A549 (cell line): ENCODE measurements at regions not wholly inside any gene's neighbourhood (a gene's known extent, or its start where the extent isn't known, plus 50 kb on each side); places are given as distances from the start of the nearest gene placed in this dataset.

Experiments
- ATAC-seq, 2 experiments: fragments of 200-7000 bp in 1 of 2; fragments of >200 bp in 1 of 2; cut with Nextera tagmentation in 1 of 2; cut with Tn5 transposase in 1 of 2; 3 replicates each; pipeline versions ENCODE4 v1.8.0 to v1.9.1; 2018 to 2020; ENCODE audit warnings: mild to moderate bottlenecking in 1 of 2, moderate library complexity in 1 of 2
- CTCF ChIA-PET: fragments of 300-600 bp; sonication (Branson Sonifier 250); formaldehyde crosslinking; extraction: SDS; loops from one replicate; lab custom pipeline; 2021; ENCODE audit warnings: antibody characterized with exemption, inconsistent platforms; lab: Yijun Ruan, JAX
- POLR2A ChIA-PET: fragments of 350-600 bp; formaldehyde crosslinking; extraction: SDS; loops from one replicate; lab custom pipeline; 2021; ENCODE audit warnings: antibody characterized with exemption, inconsistent platforms; lab: Yijun Ruan, JAX
- DNase-seq, 2 experiments: peaks; one replicate each; pipeline versions ENCODE4 v3.0.0 to v3.0.0-alpha.2; 2011 to 2016; ENCODE audit warnings: low read depth in 1 of 2, low spot score in 1 of 2
- FAIRE-seq: peaks from 2 replicates; lab custom pipeline; 2011; peaks lifted over from hg19 to GRCh38; lab: Jason Lieb, UNC
- H3K27ac ChIP-seq, 2 experiments: fragments of >200 bp; sonication (Bioruptor Twin); formaldehyde crosslinking; 3 replicates each; pipeline ENCODE4 v1.5.1; 2016 to 2017
- H3K4me1 ChIP-seq: fragments of >200 bp; sonication (Bioruptor Twin); formaldehyde crosslinking; 3 replicates; pipeline ENCODE4 v1.6.1; 2016
- H3K4me2 ChIP-seq: fragments of >200 bp; sonication (Bioruptor Twin); formaldehyde crosslinking; 3 replicates; pipeline ENCODE4 v1.6.1; 2016
- H3K4me3 ChIP-seq: fragments of >200 bp; sonication (Bioruptor Twin); formaldehyde crosslinking; 3 replicates; pipeline ENCODE4 v1.5.1; 2016
- H3K9me3 ChIP-seq: fragments of >200 bp; sonication (Bioruptor Twin); formaldehyde crosslinking; 3 replicates; pipeline ENCODE4 v1.6.1; 2016
- BHLHE40 ChIP-seq: IDR thresholded peaks from 2 replicates; pipeline ENCODE4 v1.6.1; 2012; ENCODE audit warnings: low read depth, low read length, inconsistent platforms
- CBX2 ChIP-seq: fragments of 200-600 bp; sonication (generic); IDR thresholded peaks from 2 replicates; pipeline ENCODE4 v1.6.1; 2016; ENCODE audit warnings: low read depth, mild to moderate bottlenecking, borderline replicate concordance
- CHD4 ChIP-seq: fragments of 200-600 bp; sonication (generic); IDR thresholded peaks from 2 replicates; pipeline ENCODE4 v1.6.1; 2016; ENCODE audit warnings: antibody characterized with exemption, mild to moderate bottlenecking, borderline replicate concordance
- EHMT2 ChIP-seq: fragments of 200-600 bp; sonication (generic); IDR thresholded peaks from 2 replicates; pipeline ENCODE4 v1.6.1; 2016; ENCODE audit warnings: antibody characterized with exemption, low read depth, mild to moderate bottlenecking, moderate library complexity
- ELK1 ChIP-seq: fragments of 150-350 bp; IDR thresholded peaks from 2 replicates; pipeline ENCODE4 v1.6.1; 2014; ENCODE audit warnings: low read depth, mild to moderate bottlenecking, low read length
- ESRRA ChIP-seq: fragments of 150-350 bp; IDR thresholded peaks from 2 replicates; pipeline ENCODE4 v1.6.1; 2014; ENCODE audit warnings: mild to moderate bottlenecking, low read length, borderline replicate concordance
- FOSB ChIP-seq: fragments of 250-450 bp; sonication (Bioruptor Pico); IDR thresholded peaks from 2 replicates; pipeline ENCODE4 v1.5.0; 2020; ENCODE audit warnings: mild to moderate bottlenecking, moderate library complexity
- FOXS1 ChIP-seq: fragments of 250-450 bp; sonication (Bioruptor Pico); IDR thresholded peaks from 2 replicates; pipeline ENCODE4 v1.5.0; 2020; ENCODE audit warnings: mild to moderate bottlenecking, moderate library complexity
- GATA3 ChIP-seq: IDR thresholded peaks from 2 replicates; pipeline ENCODE4 v1.6.1; 2012; ENCODE audit warnings: borderline replicate concordance
- HDAC2 ChIP-seq: fragments of 200-600 bp; sonication (generic); IDR thresholded peaks from 2 replicates; pipeline ENCODE4 v1.6.1; 2016
- HOXB13 ChIP-seq: fragments of 250-450 bp; sonication (Bioruptor Pico); IDR thresholded peaks from 2 replicates; pipeline ENCODE4 v1.5.0; 2020; ENCODE audit warnings: low read depth, mild to moderate bottlenecking, moderate library complexity
- MAFK ChIP-seq: fragments of 450-650 bp; IDR thresholded peaks from 2 replicates; pipeline ENCODE4 v1.6.1; 2014; ENCODE audit not compliant: partially characterized antibody
- MYC ChIP-seq: IDR thresholded peaks from 2 replicates; pipeline ENCODE4 v1.6.1; 2012; ENCODE audit warnings: mild to moderate bottlenecking, inconsistent platforms, low read length, improper control_type of control experiment, borderline replicate concordance
- NFE2L2 ChIP-seq: fragments of 150-350 bp; conservative IDR thresholded peaks from 2 replicates; pipeline ENCODE4 v1.6.1; 2014; ENCODE audit warnings: low read length
- NPAS2 ChIP-seq: fragments of 250-450 bp; sonication (Bioruptor Pico); IDR thresholded peaks from 2 replicates; pipeline ENCODE4 v1.8.0; 2022; ENCODE audit warnings: mild to moderate bottlenecking, moderate library complexity, borderline replicate concordance
- NR3C1 ChIP-seq: fragments of >200 bp; sonication (Bioruptor Twin); formaldehyde crosslinking; IDR thresholded peaks from 3 replicates; pipeline ENCODE4 v1.6.1; 2017
- RAD21 ChIP-seq, 2 experiments: fragments of >200 bp in 1 of 2; sonication (Bioruptor Twin) in 1 of 2; formaldehyde crosslinking in 1 of 2; IDR thresholded peaks in 1 of 2; conservative IDR thresholded peaks in 1 of 2; 2 replicates in 1 of 2; 3 replicates in 1 of 2; pipeline ENCODE4 v1.6.1; 2012 to 2018; ENCODE audit warnings: inconsistent platforms in 1 of 2
- RNF2 ChIP-seq: fragments of 200-600 bp; sonication (generic); IDR thresholded peaks from 2 replicates; pipeline ENCODE4 v1.6.1; 2016; ENCODE audit warnings: low read depth, mild to moderate bottlenecking, antibody characterized with exemption, moderate library complexity, borderline replicate concordance
- TP53 ChIP-seq: fragments of 250-450 bp; sonication (Bioruptor Pico); IDR thresholded peaks from 2 replicates; pipeline ENCODE4 v1.5.0; 2021; ENCODE audit warnings: mild to moderate bottlenecking, moderate library complexity
- USF2 ChIP-seq: fragments of 450-650 bp; IDR thresholded peaks from 2 replicates; pipeline ENCODE4 v1.6.1; 2014; ENCODE audit warnings: antibody characterized with exemption
- ZC3H11A ChIP-seq: fragments of 450-650 bp; IDR thresholded peaks from 2 replicates; pipeline ENCODE4 v1.6.1; 2014; ENCODE audit warnings: antibody characterized with exemption, mild to moderate bottlenecking
- ZFP36 ChIP-seq: fragments of 450-650 bp; IDR thresholded peaks from 2 replicates; pipeline ENCODE4 v1.6.1; 2014; ENCODE audit warnings: borderline replicate concordance; ENCODE audit not compliant: partially characterized antibody
- ZNF302 ChIP-seq: fragments of 250-450 bp; sonication (Bioruptor Pico); IDR thresholded peaks from 2 replicates; pipeline ENCODE4 v1.9.0; 2021; ENCODE audit warnings: inconsistent platforms, mild to moderate bottlenecking, moderate library complexity
- WGBS: methylation state at CpG from one replicate; pipeline ENCODE4 v1.1.6; 2017; ENCODE audit errors: missing lambda C conversion rate; 5-methylcytosine and 5-hydroxymethylcytosine counted together
- TF ChIP-seq, protein P1 (sequence below): IDR thresholded peaks from 2 replicates; pipeline ENCODE4 v1.6.1; 2012; ENCODE audit warnings: low read depth, borderline replicate concordance
- TF ChIP-seq, protein P2 (sequence below): fragments of >200 bp; sonication (Bioruptor Twin); formaldehyde crosslinking; IDR thresholded peaks from 2 replicates; pipeline ENCODE4 v1.6.1; 2016

DNA sequence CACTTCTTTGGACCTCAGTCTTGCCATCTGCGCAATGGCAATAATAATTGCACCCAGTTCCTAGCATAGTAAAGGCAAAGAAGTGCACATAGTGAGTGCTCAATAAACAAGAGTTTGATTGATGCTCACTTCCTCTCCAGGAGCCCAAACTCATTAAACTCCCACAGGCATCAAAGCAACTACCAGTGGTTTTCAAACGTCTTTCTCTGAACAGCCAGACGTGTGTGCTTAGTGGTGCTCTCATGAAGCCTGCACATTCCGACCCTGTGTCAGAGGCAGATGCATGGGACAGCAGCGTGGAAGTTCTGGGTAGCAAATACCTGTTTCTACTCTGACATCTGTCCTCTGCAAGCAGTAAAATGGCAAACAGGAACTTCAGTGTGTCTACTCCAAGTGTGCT is 146.3 kb upstream of the MAFB start:
- TF ChIP-seq CHD4 (no peak), FOSB (CRISPR knock-in tag) (no peak), MYC (no peak)
- TF ChIP-seq, protein P1, sequence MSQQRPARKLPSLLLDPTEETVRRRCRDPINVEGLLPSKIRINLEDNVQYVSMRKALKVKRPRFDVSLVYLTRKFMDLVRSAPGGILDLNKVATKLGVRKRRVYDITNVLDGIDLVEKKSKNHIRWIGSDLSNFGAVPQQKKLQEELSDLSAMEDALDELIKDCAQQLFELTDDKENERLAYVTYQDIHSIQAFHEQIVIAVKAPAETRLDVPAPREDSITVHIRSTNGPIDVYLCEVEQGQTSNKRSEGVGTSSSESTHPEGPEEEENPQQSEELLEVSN = no peak
- TF ChIP-seq, protein P2, sequence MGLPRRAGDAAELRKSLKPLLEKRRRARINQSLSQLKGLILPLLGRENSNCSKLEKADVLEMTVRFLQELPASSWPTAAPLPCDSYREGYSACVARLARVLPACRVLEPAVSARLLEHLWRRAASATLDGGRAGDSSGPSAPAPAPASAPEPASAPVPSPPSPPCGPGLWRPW = no peak
- Histone ChIP-seq H3K9me3 (no peaks in the 10 kb centered on the region; the same call in 1 of the 3 replicates), H3K27ac (no peak overlapping the region), H3K4me2 (no peak overlapping the region), H3K4me3 (no peak overlapping the region), H3K4me1 (no peaks in the 10 kb centered on the region)
- ATAC-seq (no peak), DNase-seq (no peak), FAIRE-seq (no peak)
- WGBS = 9% methylated on average over 5 of the region's 5 CpGs
- ChIA-PET CTCF (no interaction called here), POLR2A (no interaction called here)

DNA sequence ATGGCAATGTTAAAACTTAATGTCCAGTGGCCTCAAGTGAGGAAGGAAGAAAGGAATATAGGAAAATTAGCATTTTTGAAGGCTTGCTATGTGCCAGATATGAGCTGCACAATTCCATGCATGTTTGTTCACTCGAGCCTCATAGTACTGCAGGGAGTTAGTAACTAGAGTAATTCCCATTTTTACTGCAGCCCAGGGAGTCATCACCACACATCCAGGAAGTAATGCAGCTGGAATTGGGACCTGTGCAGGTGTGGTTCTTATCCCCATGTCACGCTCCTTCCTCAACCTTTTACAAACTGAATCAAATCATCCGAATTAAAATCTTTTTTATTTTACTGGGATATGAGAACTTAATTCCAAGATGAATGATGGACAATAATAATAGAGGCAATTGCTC is 149.5 kb upstream of the MAFB start:
- Histone ChIP-seq H3K9me3 (no peaks in the 10 kb centered on the region; the same call in 2 of the 3 replicates), H3K4me2 (no peak overlapping the region), H3K27ac (no peak overlapping the region), H3K4me3 (no peak overlapping the region)
- POLR2A ChIA-PET = no interaction called here
- no peak for DNase-seq
- CTCF ChIA-PET = interaction anchor here (1.4 kb wide), 1 partner anchor 30 kb away, joined by 4 read pairs; no protein-coding TSS in a partner anchor
- ATAC-seq = no peak
- under 1% methylated on average over 3 of the region's 3 CpGs for WGBS
- no peak for FAIRE-seq
- no peak for TF ChIP-seq RNF2
- no peak for TF ChIP-seq HOXB13 (CRISPR knock-in tag)
- TF ChIP-seq USF2 = no peak
- no peak for TF ChIP-seq BHLHE40
- TF ChIP-seq CBX2 = no peak
- no peak for TF ChIP-seq MAFK
- TF ChIP-seq TP53 (CRISPR knock-in tag) = no peak
- TF ChIP-seq ZNF302 = no peak
- TF ChIP-seq CHD4 = no peak
- no peak for TF ChIP-seq RAD21 (conservative IDR thresholded peaks at IDR 0.05 in 1 of 2, IDR thresholded peaks at IDR 0.05 in 1 of 2)
- no peak for TF ChIP-seq EHMT2
- TF ChIP-seq NR3C1 = no peak
- no peak for TF ChIP-seq NFE2L2
- no peak for TF ChIP-seq GATA3
- TF ChIP-seq ESRRA = no peak
- TF ChIP-seq ZFP36 = no peak
- TF ChIP-seq FOXS1 (CRISPR knock-in tag) = no peak
- TF ChIP-seq ZC3H11A = no peak
- no peak for TF ChIP-seq HDAC2
- TF ChIP-seq NPAS2 (CRISPR knock-in tag) = no peak
- TF ChIP-seq, all 56 proteins: peak for 0
- H3K4me1 ChIP-seq = no peaks in the 10 kb centered on the region

GRCh38 chr20:40843251-40843650 is 154.2 kb upstream of the MAFB start:
- no peaks in the 10 kb centered on the region; the same call in 2 of the 3 replicates for H3K9me3 ChIP-seq
- POLR2A ChIA-PET = no interaction called here
- FAIRE-seq = no peak
- CTCF ChIA-PET = no interaction called here
- H3K27ac ChIP-seq = no peak overlapping the region
- no peaks in the 10 kb centered on the region for H3K4me1 ChIP-seq
- H3K4me2 ChIP-seq = no peak overlapping the region
- 0% methylated on average over 1 of the region's 1 CpG for WGBS
- H3K4me3 ChIP-seq = no peak overlapping the region
- TF ChIP-seq NPAS2 (CRISPR knock-in tag) = no peak
- TF ChIP-seq ELK1 = no peak
- no peak for TF ChIP-seq CHD4
- TF ChIP-seq, all 56 proteins: peak for 0
- ATAC-seq = no peak
- DNase-seq = no peak
